Pancreas (tissue), 10 donors: ENCODE measurements at regions not wholly inside any gene's neighbourhood (a gene's known extent, or its start where the extent isn't known, plus 50 kb on each side); places are given as distances from the start of the nearest gene placed in this dataset.
A peak's percentile ranks its signal among the peaks of the same experiment; 100 is the strongest.

Experiments
- ATAC-seq, 4 donors: fragments of 200-7000 bp; cut with Tn5 transposase; one replicate each; pipeline versions ENCODE4 v1.8.0 to v1.9.1; 2020; ENCODE audit warnings: mild to moderate bottlenecking in 4 of 4, moderate library complexity in 4 of 4
- DNase-seq, 6 donors: peaks; one replicate each; pipeline ENCODE4 v3.0.0-alpha.2; 2020
- FAIRE-seq: peaks from 2 replicates; lab custom pipeline; 2012; peaks lifted over from hg19 to GRCh38; lab: Jason Lieb, UNC
- H3K27ac ChIP-seq, 4 donors: fragments of 200-600 bp; sonication (generic); 1 replicate in 3 of 4; 2 replicates in 1 of 4; pipeline versions ENCODE4 v1.5.0 to v1.8.0; 2020
- H3K27me3 ChIP-seq, 4 donors: fragments of 200-600 bp; one replicate each; pipeline ENCODE4 v1.8.0; 2021
- H3K36me3 ChIP-seq, 3 donors: fragments of 200-600 bp; sonication (generic) in 1 of 3; one replicate each; pipeline versions ENCODE4 v1.5.0 to v1.8.0; 2020 to 2021
- H3K4me1 ChIP-seq, 3 donors: fragments of 200-600 bp; one replicate each; pipeline ENCODE4 v1.8.0; 2021
- H3K4me3 ChIP-seq, 4 donors: fragments of 200-600 bp; sonication (generic) in 2 of 4; one replicate each; pipeline versions ENCODE4 v1.5.0 to v1.8.0; 2020 to 2021
- H3K9me3 ChIP-seq, 4 donors: fragments of 200-600 bp; one replicate each; pipeline ENCODE4 v1.8.0; 2021
- WGBS, 2 donors: extraction: QIAGEN DNeasy Blood & Tissue Kit; methylation state at CpG; one replicate each; pipeline ENCODE4 v1.1.7; 2013; 5-methylcytosine and 5-hydroxymethylcytosine counted together
- intact Hi-C, 3 donors: fragments of 100-400 bp; cut with DNase I; formaldehyde crosslinking; loops; one replicate each; pipeline versions ENCODE4 v1.11.1 to v1.14.2; 2022
- TF ChIP-seq, protein P1 (sequence below), 4 donors: fragments of 200-600 bp; sonication (generic) in 3 of 4; IDR thresholded peaks; one replicate each; pipeline versions ENCODE4 v1.5.0 to v1.8.0; 2021; ENCODE audit warnings: antibody characterized with exemption in 4 of 4
- donor health status: healthy with polysubstance abuse.
- donor health status: DM: no; HTN: no; CAD: no; lungs with moderate emphysema.
- donor health status: DM: no; HTN: no; CAD: no.
- donor health status: control.
- donor health status: control.
- donor health status: Bipolar disorder and iron deficiency.
- donor health status: DM: yes; HTN: yes; CAD: no.
- donor health status: DM: no; HTN: no; CAD: no.
- donor health status: DM: no; HTN: no; CAD: no.
- donor health status: DM: yes; HTN: yes; CAD: no.

DNA sequence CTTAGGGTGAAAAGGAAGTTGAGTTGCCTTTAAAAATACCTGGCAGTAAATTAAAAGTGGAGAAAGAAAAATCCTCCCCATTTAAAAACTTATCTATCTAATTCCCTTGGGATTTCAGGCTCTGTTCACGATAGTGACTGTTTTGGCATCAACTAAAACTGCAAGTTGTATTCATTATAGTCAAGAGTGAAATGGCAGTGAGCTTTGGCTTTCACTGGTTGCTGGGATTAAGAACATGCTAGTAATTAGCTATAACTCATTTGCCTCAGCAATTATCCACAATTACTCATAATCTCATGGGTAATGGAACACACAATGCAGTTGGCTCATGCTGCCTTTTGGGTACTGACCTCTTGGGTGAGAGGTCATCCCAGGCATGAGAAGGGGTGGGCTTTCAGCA, 250.1 kb downstream of the GAS1 start:
- H3K27ac ChIP-seq, result no peak overlapping the region
- H3K4me3 ChIP-seq, result no peak overlapping the region
- WGBS, 2 donors, result 37 to 44% methylated on average over 1 of the region's 1 CpG
- ATAC-seq, result no peak
- peaks cover 0 to 15% (median 13%) of the 10 kb centered on the region in 3 donors for H3K4me1 ChIP-seq
- H3K9me3 ChIP-seq, result no peaks in the 10 kb centered on the region
- intact Hi-C loops, result no loop called here
- TF ChIP-seq, protein P1, sequence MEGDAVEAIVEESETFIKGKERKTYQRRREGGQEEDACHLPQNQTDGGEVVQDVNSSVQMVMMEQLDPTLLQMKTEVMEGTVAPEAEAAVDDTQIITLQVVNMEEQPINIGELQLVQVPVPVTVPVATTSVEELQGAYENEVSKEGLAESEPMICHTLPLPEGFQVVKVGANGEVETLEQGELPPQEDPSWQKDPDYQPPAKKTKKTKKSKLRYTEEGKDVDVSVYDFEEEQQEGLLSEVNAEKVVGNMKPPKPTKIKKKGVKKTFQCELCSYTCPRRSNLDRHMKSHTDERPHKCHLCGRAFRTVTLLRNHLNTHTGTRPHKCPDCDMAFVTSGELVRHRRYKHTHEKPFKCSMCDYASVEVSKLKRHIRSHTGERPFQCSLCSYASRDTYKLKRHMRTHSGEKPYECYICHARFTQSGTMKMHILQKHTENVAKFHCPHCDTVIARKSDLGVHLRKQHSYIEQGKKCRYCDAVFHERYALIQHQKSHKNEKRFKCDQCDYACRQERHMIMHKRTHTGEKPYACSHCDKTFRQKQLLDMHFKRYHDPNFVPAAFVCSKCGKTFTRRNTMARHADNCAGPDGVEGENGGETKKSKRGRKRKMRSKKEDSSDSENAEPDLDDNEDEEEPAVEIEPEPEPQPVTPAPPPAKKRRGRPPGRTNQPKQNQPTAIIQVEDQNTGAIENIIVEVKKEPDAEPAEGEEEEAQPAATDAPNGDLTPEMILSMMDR (IDR thresholded peaks at IDR 0.05), result no peak
- no peak for DNase-seq
- no peak for FAIRE-seq
- no peaks in the 10 kb centered on the region for H3K36me3 ChIP-seq
- no peaks in the 10 kb centered on the region for H3K27me3 ChIP-seq

DNA sequence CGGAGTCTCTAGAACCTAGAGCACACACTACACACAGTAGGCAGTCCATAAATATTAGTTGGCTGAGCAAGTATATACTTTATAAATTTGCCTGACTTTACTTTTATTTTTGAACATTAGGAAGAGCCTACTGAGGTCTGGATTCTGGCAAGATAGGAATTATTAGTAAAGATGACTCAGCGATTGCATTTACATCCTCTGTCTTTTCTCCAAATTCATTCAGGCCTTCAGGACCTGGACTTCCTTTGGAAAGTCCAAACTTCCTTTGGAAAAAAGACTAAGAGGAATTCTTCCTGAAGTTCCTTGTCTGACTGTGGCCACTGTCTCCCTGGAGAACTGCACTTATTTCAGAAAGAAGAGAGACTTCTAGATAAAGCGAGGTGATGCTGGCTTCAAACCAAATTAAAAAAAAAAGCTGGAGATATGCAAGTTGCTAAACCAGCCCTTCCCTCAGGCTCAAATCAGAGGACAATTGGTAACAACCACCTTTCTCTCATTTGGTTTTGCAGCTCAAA, 251.3 kb downstream of the GAS1 start:
- H3K9me3 ChIP-seq, result no peaks in the 10 kb centered on the region
- TF ChIP-seq, protein P1 (IDR thresholded peaks at IDR 0.05), result no peak
- no peaks in the 10 kb centered on the region for H3K27me3 ChIP-seq
- FAIRE-seq (no peak), DNase-seq (no peak), ATAC-seq (peak in 2 of 4 donors; percentile 43 to 57)
- no peaks in the 10 kb centered on the region for H3K36me3 ChIP-seq
- peaks cover 0 to 12% (median 10%) of the 10 kb centered on the region in 3 donors for H3K4me1 ChIP-seq
- no peak overlapping the region for H3K27ac ChIP-seq
- no peak overlapping the region for H3K4me3 ChIP-seq
- WGBS, 2 donors, result 57 to 61% methylated on average over 3 of the region's 3 CpGs
- intact Hi-C loops, result no loop called here

DNA sequence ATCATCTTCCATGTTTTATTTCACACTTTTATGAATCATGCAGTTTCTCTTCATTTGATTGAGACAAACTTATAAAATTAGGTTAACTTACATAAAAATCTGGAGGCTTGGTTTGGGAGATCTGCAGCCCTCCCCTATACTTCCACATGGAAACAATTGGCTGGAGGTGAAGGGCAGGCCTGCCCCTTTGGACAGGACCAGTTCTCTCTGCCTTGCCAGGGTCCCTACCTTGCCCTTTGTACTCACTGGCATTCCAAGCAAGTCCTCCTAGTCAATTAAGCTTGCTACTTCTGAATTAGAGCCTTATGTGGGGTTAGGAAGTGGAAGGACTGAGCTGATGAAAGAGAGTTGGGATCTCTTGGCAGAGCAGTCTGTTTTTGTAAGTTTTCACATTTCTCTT, 257.3 kb downstream of the GAS1 start:
- intact Hi-C loops, result no loop called here
- H3K4me1 ChIP-seq, result no peaks in the 10 kb centered on the region
- no peak for FAIRE-seq
- ATAC-seq, result no peak
- no peak for DNase-seq
- TF ChIP-seq, protein P1 (IDR thresholded peaks at IDR 0.05), result no peak
- H3K9me3 ChIP-seq, result no peaks in the 10 kb centered on the region
- no peaks in the 10 kb centered on the region for H3K27me3 ChIP-seq
- H3K27ac ChIP-seq, result no peak overlapping the region
- H3K4me3 ChIP-seq, result no peak overlapping the region
- no peaks in the 10 kb centered on the region for H3K36me3 ChIP-seq

DNA sequence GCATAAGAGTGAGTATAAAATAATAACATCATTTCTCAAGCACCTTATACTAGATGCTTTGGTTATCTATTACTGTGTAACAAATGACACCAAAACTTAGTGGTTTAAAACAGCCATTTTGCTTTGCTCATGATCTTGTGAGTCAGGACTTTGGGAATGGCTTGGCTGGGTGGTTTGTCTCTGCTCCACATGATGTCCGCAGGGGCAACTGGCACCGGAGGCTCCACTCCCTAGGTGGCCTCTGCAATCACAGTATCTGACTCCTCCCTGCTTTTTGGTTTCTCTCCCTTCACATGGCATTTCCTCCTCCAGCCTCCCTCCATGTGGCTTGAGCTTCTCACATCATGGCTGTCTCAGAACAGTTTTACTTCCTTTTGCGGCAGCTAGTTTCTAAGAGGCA, 259.5 kb downstream of the GAS1 start:
- ATAC-seq, result no peak
- intact Hi-C loops, result no loop called here
- Histone ChIP-seq H3K4me1 (peaks cover 4 to 14% (median 7%) of the 10 kb centered on the region in 3 donors), H3K36me3 (no peaks in the 10 kb centered on the region), H3K27me3 (no peaks in the 10 kb centered on the region), H3K4me3 (no peak overlapping the region), H3K27ac (no peak overlapping the region), H3K9me3 (no peaks in the 10 kb centered on the region)
- no peak for FAIRE-seq
- no peak for DNase-seq
- TF ChIP-seq, protein P1 (IDR thresholded peaks at IDR 0.05), result no peak
- WGBS, 2 donors, result 87 to 90% methylated on average over 3 of the region's 3 CpGs

DNA sequence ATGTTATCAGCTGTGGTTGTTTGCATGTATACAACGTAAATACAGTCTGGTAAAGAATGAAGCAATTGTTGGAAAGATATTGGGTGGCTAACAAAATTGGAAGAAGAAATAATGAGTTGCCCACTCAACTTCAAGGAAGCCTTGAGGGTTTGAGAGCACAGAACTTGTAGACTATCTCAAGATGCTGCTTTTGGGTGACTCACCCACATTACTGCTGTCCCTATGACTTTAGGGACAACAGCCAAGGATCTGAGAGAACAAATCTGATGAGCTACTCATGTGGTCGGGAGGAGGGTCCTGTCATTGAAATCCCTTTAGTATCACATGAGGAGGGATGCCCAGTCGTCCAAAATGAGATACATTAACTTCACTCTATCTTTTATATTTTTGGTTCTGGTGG, 261.8 kb downstream of the GAS1 start:
- no peak for DNase-seq
- Histone ChIP-seq H3K36me3 (no peaks in the 10 kb centered on the region), H3K4me1 (peaks cover 4 to 14% (median 7%) of the 10 kb centered on the region in 3 donors), H3K4me3 (no peak overlapping the region), H3K27ac (no peak overlapping the region), H3K9me3 (no peaks in the 10 kb centered on the region), H3K27me3 (no peaks in the 10 kb centered on the region)
- TF ChIP-seq, protein P1 (IDR thresholded peaks at IDR 0.05), result no peak
- 71 to 93% methylated on average over 3 of the region's 3 CpGs for WGBS, 2 donors
- FAIRE-seq, result no peak
- ATAC-seq, result no peak
- intact Hi-C loops, result no loop called here
